IMR-90 (cell line): ENCODE measurements at regions not wholly inside any gene's neighbourhood (a gene's known extent, or its start where the extent isn't known, plus 50 kb on each side); places are given as distances from the start of the nearest gene placed in this dataset.

Source experiments
- ATAC-seq: fragments of 200-7000 bp; cut with Tn5 transposase; 2 replicates; pipeline ENCODE4 v1.9.1; 2020; ENCODE audit warnings: low read depth, mild to moderate bottlenecking, moderate library complexity
- BruUV-seq: library from RNA; stranded (reverse); fragments of 400-500 nt; replicated peaks from 2 replicates; lab custom pipeline; 2021; lab: Mats Ljungman, UMichigan
- CTCF ChIA-PET: fragments of 300-600 bp; formaldehyde crosslinking; extraction: SDS; loops from one replicate; lab custom pipeline; 2021; ENCODE audit warnings: antibody characterized with exemption; lab: Yijun Ruan, JAX
- POLR2A ChIA-PET: fragments of 300-600 bp; sonication (Branson Sonifier 250); formaldehyde crosslinking; loops from one replicate; lab custom pipeline; 2022; ENCODE audit warnings: antibody characterized with exemption; ENCODE audit not compliant: unreplicated experiment; lab: Charles Lee
- DNase-seq: peaks from one replicate; pipeline ENCODE4 v3.0.0; 2013
- H2AFZ ChIP-seq: replicated peaks from 2 replicates; pipeline ENCODE3; 2013; ENCODE audit warnings: low read length, mild to moderate bottlenecking; ENCODE audit not compliant: poor library complexity
- H2AK5ac ChIP-seq: 2 replicates; pipeline ENCODE4 v1.6.1; 2013; ENCODE audit warnings: low read depth, low read length, inconsistent platforms
- H2AK9ac ChIP-seq: replicated peaks from 2 replicates; pipeline ENCODE3; 2013; ENCODE audit warnings: mild to moderate bottlenecking, low read depth, low read length, moderate library complexity; ENCODE audit not compliant: poor library complexity
- H2BK120ac ChIP-seq: 2 replicates; pipeline ENCODE4 v1.6.1; 2013; ENCODE audit warnings: low read depth, low read length, inconsistent platforms
- H2BK15ac ChIP-seq: 3 replicates; pipeline ENCODE4 v1.6.1; 2013; ENCODE audit warnings: low read depth, low read length, inconsistent platforms
- H2BK20ac ChIP-seq: 2 replicates; pipeline ENCODE4 v1.6.1; 2013; ENCODE audit warnings: low read depth, mild to moderate bottlenecking, inconsistent platforms, low read length, moderate library complexity
- H2BK5ac ChIP-seq: 2 replicates; pipeline ENCODE4 v1.6.1; 2013; ENCODE audit warnings: mild to moderate bottlenecking, low read depth, low read length, inconsistent platforms; ENCODE audit not compliant: poor library complexity, severe bottlenecking
- H3K14ac ChIP-seq: replicated peaks from 2 replicates; pipeline ENCODE4 v1.6.1; 2013; ENCODE audit warnings: low read depth, low read length, inconsistent platforms
- H3K18ac ChIP-seq: 2 replicates; pipeline ENCODE4 v1.6.1; 2013; ENCODE audit warnings: low read depth, low read length, control low read depth
- H3K23ac ChIP-seq: 2 replicates; pipeline ENCODE4 v1.6.1; 2013; ENCODE audit warnings: low read depth, low read length, inconsistent platforms
- H3K27ac ChIP-seq: 2 replicates; pipeline ENCODE4 v1.5.1; 2013; ENCODE audit warnings: mild to moderate bottlenecking, control low read depth, low read length; ENCODE audit not compliant: insufficient read depth
- H3K27me3 ChIP-seq: 2 replicates; pipeline ENCODE4 v1.6.1; 2013; ENCODE audit warnings: low read length; ENCODE audit not compliant: control insufficient read depth, insufficient read depth
- H3K36me3 ChIP-seq: 2 replicates; pipeline ENCODE4 v1.6.1; 2013; ENCODE audit warnings: low read length, mixed read lengths; ENCODE audit not compliant: control insufficient read depth, insufficient read depth
- H3K4ac ChIP-seq: 2 replicates; pipeline ENCODE4 v1.6.1; 2013; ENCODE audit warnings: low read depth, low read length, inconsistent platforms
- H3K4me1 ChIP-seq: 2 replicates; pipeline ENCODE4 v1.6.1; 2013; ENCODE audit warnings: low read length, mixed read lengths; ENCODE audit not compliant: control insufficient read depth, insufficient read depth
- H3K4me2 ChIP-seq: 2 replicates; pipeline ENCODE4 v1.6.1; 2013; ENCODE audit warnings: low read depth, mild to moderate bottlenecking, control low read depth, low read length, moderate library complexity
- H3K4me3 ChIP-seq: 2 replicates; pipeline ENCODE4 v1.5.1; 2013; ENCODE audit warnings: low read depth, mild to moderate bottlenecking, control low read depth, low read length, moderate library complexity; ENCODE audit not compliant: insufficient read depth
- H3K56ac ChIP-seq: 2 replicates; pipeline ENCODE4 v1.6.1; 2013; ENCODE audit warnings: low read length, inconsistent platforms; ENCODE audit not compliant: insufficient read depth; ENCODE audit errors: extremely low read depth
- H3K79me1 ChIP-seq, 2 experiments: 2 replicates each; pipeline ENCODE4 v1.6.1; 2013; ENCODE audit warnings: low read length in 2 of 2, inconsistent platforms in 1 of 2, low read depth in 1 of 2
- H3K9ac ChIP-seq: 2 replicates; pipeline ENCODE4 v1.6.1; 2013; ENCODE audit warnings: low read depth, low read length, control low read depth
- H3K9me1 ChIP-seq: 2 replicates; pipeline ENCODE4 v1.6.1; 2013; ENCODE audit warnings: low read length, inconsistent platforms; ENCODE audit not compliant: insufficient read depth
- H3K9me3 ChIP-seq: 2 replicates; pipeline ENCODE4 v1.6.1; 2013; ENCODE audit warnings: low read length; ENCODE audit not compliant: control insufficient read depth, insufficient read depth
- H4K20me1 ChIP-seq: 2 replicates; pipeline ENCODE4 v1.6.1; 2013; ENCODE audit warnings: low read length, inconsistent platforms; ENCODE audit not compliant: insufficient read depth
- H4K5ac ChIP-seq: 2 replicates; pipeline ENCODE4 v1.6.1; 2013; ENCODE audit warnings: mild to moderate bottlenecking, low read depth, low read length, control low read depth
- H4K8ac ChIP-seq, 2 experiments: 2 replicates each; pipeline ENCODE4 v1.6.1; 2013; ENCODE audit warnings: low read depth in 2 of 2, low read length in 2 of 2, control low read depth in 1 of 2, inconsistent platforms in 1 of 2
- H4K91ac ChIP-seq: 2 replicates; pipeline ENCODE4 v1.6.1; 2013; ENCODE audit warnings: low read depth, low read length, inconsistent platforms; ENCODE audit not compliant: insufficient read depth
- CHD1 ChIP-seq: IDR thresholded peaks from 2 replicates; pipeline ENCODE4 v1.6.1; 2012; ENCODE audit warnings: low read depth, low read length, improper control_type of control experiment
- POLR2A ChIP-seq: IDR thresholded peaks from 2 replicates; pipeline ENCODE4 v1.6.1; 2012; ENCODE audit warnings: mild to moderate bottlenecking, low read depth, low read length
- RCOR1 ChIP-seq: IDR thresholded peaks from 2 replicates; pipeline ENCODE4 v1.6.1; 2012; ENCODE audit warnings: mild to moderate bottlenecking, low read length, improper control_type of control experiment; ENCODE audit not compliant: insufficient replicate concordance
- RFX5 ChIP-seq: IDR thresholded peaks from 2 replicates; pipeline ENCODE4 v1.8.0; 2012; ENCODE audit warnings: low read depth, mild to moderate bottlenecking, low read length, moderate library complexity
- SMC3 ChIP-seq: fragments of 150-350 bp; IDR thresholded peaks from 2 replicates; pipeline ENCODE4 v1.6.1; 2016; ENCODE audit warnings: low read depth, mild to moderate bottlenecking, antibody characterized with exemption, low read length, moderate library complexity
- WGBS, 2 experiments: methylation state at CpG; one replicate each; pipeline versions ENCODE4 v1.1.5 to v1.1.7; 2013; ENCODE audit warnings: missing lambda C conversion rate in 2 of 2; ENCODE audit not compliant: insufficient read length in 1 of 2; ENCODE audit errors: extremely low coverage in 2 of 2; 5-methylcytosine and 5-hydroxymethylcytosine counted together
- dilution Hi-C: fragments of 300-500 bp; cut with HindIII; formaldehyde crosslinking; loops from one replicate; pipeline ENCODE4 v1.14.3; 2018; ENCODE audit warnings: low sequenced_read_pairs; ENCODE audit not compliant: unreplicated experiment
- in situ Hi-C: fragments of 300-500 bp; cut with MboI; formaldehyde crosslinking; loops from 3 replicates; pipeline ENCODE4 v1.14.3; 2019; ENCODE audit warnings: low sequenced_read_pairs, inconsistent platforms, mixed read lengths
- intact Hi-C: fragments of 100-400 bp; cut with micrococcal nuclease; formaldehyde crosslinking; loops from 2 replicates; pipeline ENCODE4 v1.10.0; 2022
- TF ChIP-seq, protein P1 (sequence below): fragments of 150-350 bp; IDR thresholded peaks from 2 replicates; pipeline ENCODE4 v1.6.1; 2017; ENCODE audit warnings: mild to moderate bottlenecking, antibody characterized with exemption, low read length, low read depth

DNA sequence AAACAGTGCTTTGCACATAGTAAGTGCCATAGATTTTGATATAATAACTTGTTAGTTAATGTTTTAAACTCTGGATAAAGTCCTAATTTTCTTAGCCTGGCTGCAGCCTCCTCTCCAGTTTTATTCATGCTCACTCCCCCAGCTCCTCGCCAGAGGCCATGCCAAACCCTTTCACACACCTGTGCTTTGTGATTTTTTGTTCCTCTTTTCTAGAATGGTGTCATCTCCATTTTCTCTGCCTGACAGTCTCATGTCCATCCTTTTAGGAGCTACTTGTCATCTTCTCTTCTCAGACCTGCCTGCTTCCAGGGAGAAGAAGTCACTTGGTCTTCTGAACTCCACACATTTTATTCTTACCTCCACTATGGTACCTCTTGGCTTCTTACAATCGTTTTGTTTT, 55.8 kb upstream of the SPATA13 start:
- Histone ChIP-seq H4K5ac (no peak overlapping the region), H2BK5ac (no peak overlapping the region), H3K4me1 (peaks cover 2% of the 10 kb centered on the region; the same call in 1 of the 2 replicates), H3K4ac (no peak overlapping the region), H3K79me1 (no peaks in the 10 kb centered on the region), H4K20me1 (no peaks in the 10 kb centered on the region), H3K23ac (no peak overlapping the region), H2BK20ac (no peak overlapping the region), H2AK5ac (no peak overlapping the region), H3K4me2 (no peak overlapping the region), H3K9me1 (no peaks in the 10 kb centered on the region), H3K36me3 (no peaks in the 10 kb centered on the region), H3K27ac (no peak overlapping the region), H3K9me3 (no peaks in the 10 kb centered on the region), H2BK15ac (no peak overlapping the region), H3K56ac (no peak overlapping the region), H2AK9ac (no peak overlapping the region), H2BK120ac (no peak overlapping the region), H4K8ac (no peak overlapping the region), H3K27me3 (peaks cover 1% of the 10 kb centered on the region; the same call in 1 of the 2 replicates), H3K14ac (no peak overlapping the region), H3K4me3 (no peak overlapping the region), H2AFZ (no peak overlapping the region), H3K9ac (no peak overlapping the region), H4K91ac (no peak overlapping the region), H3K18ac (no peak overlapping the region)
- DNase-seq = no peak
- intact Hi-C loops (no loop called here), dilution Hi-C loops (no loop called here), in situ Hi-C loops (no loop called here)
- ATAC-seq = no peak
- TF ChIP-seq RCOR1 (no peak), CHD1 (no peak), SMC3 (no peak), RFX5 (no peak), POLR2A (no peak)
- TF ChIP-seq, protein P1, sequence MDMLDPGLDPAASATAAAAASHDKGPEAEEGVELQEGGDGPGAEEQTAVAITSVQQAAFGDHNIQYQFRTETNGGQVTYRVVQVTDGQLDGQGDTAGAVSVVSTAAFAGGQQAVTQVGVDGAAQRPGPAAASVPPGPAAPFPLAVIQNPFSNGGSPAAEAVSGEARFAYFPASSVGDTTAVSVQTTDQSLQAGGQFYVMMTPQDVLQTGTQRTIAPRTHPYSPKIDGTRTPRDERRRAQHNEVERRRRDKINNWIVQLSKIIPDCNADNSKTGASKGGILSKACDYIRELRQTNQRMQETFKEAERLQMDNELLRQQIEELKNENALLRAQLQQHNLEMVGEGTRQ = no peak
- BruUV-seq = no TSS peak
- CTCF ChIA-PET = interaction anchor here (1.5 kb wide), 1 partner anchor 8 kb away, joined by 3 read pairs; no protein-coding TSS in a partner anchor
- 100% methylated on average over 1 of the region's 2 CpGs; no CpG with 5 or more reads in 1 of the 2 experiments for WGBS, 2 experiments
- POLR2A ChIA-PET = no interaction called here
